HG02943 (cell line): ENCODE measurements at regions not wholly inside any gene's neighbourhood (a gene's known extent, or its start where the extent isn't known, plus 50 kb on each side); places are given as distances from the start of the nearest gene placed in this dataset.
A peak's percentile ranks its signal among the peaks of the same experiment; 100 is the strongest.
"Not testable (repeated sequence)": the region's sequence is repeated elsewhere in the genome, so short reads cannot be mapped to it uniquely, and the experiment has no call there.

ENCODE experiments used
- ATAC-seq: cut with Tn5 transposase; IDR thresholded peaks from one replicate; pipeline ENCODE4 v1.9.1; 2021; ENCODE audit warnings: mild to moderate bottlenecking, low read depth, moderate library complexity; ENCODE audit not compliant: unreplicated experiment

DNA sequence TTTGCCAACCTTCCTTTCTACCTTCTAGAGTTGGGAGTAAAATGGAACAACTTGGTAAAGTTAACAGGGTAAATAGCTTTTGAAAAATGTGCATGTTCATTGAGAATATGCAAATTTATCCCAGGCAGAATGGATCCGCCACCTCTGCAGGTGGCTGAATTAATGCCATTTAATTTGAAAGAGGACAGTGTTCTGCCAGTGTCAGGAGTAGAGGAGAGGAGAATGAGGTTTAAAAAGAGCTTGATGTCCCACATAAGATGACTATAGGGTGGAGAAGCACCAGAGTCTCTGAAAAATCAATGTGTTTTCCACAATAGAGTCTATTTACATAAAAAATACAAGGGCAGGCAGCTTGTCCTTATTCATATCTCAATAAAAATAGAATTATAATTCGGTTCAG is 1804.3 kb upstream of the PCDH10 start:
- ATAC-seq, result no peak

DNA sequence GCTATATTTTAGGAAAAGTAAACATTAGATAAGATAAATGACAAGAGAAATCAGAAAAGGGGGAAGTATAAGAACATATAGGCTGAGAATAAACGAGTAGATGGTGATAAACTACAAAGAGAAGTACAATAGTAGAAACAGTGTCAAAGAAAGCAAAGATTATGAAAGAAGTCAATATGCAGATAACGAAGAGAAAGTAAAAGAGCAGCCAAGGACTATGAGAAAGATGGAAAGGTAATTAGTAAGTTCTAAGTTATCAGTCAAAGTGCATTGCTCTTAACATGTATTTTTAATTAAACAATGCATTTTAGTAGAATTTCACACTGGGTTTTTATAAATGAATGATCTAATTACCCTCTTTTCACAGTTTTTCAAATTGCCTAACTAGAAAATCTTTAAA is 1801.3 kb upstream of the PCDH10 start:
- ATAC-seq, result no peak

DNA sequence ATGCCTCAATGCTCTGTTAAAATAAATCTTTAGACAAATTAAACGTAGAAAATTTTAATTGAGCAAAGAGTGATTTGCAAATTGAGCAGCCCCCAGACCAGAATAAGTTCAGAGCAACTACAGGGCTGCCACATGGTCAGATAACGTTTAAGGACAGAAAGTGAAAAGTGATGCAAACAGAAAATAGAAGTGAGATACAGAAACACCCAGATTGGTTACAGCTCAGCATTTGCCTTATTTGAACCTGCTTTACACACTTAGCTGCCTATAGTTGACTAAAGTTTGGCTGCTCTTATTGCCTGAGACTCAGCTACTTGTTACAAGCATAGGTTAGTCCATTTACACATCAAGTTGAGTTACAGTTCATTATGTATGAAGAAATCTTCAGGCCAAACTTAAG is 1800.8 kb upstream of the PCDH10 start:
- ATAC-seq, result peak; percentile 72

DNA sequence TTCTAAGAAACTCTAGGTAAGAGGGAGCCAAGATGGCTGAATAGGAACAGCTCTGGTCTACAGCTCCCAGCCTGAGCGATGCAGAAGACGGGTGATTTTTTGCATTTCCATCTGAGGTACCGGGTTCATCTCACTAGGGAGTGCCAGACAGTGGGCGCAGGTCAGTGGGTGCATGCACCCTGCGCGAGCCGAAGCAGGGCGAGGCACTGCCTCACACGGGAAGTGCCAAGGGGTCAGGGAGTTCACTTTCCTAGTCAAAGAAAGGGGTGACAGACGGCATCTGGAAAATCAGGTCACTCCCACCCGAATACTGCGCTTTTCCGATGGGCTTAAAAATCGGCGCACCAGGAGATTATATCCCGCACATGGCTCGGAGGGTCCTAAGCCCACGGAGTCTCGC is 1796.7 kb upstream of the PCDH10 start:
- not testable (repeated sequence) for ATAC-seq

DNA sequence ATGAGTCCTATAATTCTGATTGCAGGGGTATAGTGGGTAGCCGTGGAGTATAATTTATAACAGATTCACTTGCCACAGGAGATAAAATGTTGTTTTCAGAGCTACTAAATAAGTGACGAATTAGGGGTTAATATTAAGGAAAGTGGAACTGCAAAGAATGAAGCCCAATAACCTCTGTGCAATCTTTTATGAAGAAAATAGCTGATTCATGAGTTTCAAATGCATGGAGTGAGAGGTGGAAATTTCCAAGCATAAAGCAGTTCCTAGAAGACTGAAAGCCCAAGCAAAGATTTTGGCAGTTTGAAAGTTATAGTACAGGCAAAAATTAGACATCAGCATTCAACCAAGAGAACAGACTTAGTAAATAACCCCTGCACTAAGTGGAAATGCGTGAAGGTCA is 1782.4 kb upstream of the PCDH10 start:
- ATAC-seq, result no peak

DNA sequence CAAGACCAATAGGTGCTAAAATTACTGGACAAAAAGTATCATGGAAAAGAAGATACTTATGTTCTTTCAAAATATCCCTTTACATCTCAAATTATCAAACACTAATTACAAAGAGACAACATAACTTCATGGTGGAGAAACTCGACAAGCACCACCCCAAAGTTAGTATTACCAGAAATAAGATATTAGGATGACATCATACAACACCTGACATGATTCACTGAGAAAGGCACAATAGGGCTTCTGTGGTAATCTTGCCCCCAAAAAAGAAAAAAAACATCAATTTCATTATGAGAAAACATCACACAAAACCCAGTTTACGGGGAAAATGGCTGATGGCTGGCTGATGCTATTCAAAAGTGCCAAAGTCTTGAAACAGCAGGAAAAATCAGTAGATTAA is 1781.7 kb upstream of the PCDH10 start:
- no peak for ATAC-seq

DNA sequence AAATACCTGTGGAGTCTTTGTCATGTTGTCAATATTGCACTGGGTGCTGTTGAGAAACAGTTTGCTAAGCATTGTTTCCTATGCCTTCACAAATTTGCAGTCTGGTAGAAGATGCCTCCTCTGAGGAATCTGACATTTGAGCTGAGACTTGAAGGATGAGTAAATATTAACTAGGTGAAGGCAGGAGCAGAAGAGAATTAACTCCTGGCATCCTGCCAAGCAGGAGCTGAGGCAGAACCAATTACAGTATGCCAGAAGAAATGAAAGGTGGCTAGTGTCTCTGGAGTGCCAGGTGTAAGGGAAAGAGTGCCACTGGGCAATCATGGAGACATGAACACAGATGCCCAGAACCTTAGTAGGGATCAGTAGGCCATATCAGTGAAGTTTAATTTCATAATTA is 1778.2 kb upstream of the PCDH10 start:
- ATAC-seq, result no peak

DNA sequence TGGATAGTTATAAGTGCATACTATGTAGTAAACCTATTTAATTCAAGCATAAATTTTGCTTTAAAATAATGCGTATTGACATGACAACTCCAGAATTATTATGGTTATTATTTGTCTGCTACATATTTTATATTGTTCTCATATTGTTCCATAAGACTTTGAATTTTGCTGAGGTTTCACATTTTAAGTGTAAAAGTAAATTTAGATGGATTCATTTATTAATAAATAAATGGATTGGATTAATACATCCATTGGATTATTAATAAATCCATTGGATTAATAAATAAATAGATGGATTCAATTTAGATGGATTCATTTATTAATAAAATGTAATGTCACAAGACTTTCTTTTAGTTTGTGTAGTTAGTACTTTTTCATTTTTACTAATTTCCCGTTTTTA is 1768.0 kb upstream of the PCDH10 start:
- ATAC-seq, result no peak

DNA sequence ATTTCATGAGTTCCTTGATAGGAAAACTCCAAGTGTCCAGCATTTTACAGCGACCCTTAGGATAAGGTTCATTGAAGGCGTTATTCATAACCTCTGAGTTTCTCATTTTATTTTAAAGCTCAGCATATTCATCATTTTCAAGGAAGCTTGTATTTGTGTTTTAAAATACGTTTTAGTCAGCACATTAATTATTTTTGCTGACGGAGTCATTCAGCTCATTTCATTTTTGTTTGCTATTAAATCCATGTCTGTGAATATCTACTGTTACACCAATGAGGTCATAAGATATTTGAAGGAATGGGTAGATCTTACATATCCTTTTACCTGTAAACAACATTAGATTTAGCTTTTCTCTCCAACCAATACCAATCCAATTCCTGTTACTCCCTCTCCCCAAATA is 1766.3 kb upstream of the PCDH10 start:
- no peak for ATAC-seq

DNA sequence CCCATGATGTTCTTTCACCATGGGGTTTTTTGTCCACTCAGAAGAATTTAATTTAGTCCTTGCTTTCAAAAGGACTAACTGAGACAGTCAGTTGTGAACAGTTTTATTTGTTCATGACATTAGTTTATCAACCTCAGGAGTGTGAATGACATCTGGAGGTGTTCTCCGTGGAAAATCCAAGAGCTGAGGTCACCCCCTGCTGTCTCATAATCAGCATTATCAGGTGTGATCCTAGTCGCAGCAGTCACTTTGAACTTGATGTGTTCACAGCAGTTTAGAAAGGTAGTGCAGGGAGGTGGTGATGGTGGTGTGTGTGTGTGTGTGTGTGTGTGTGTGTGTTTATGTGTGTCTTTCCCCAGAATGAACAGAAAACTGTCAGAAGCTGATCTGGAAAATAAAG is 1760.8 kb upstream of the PCDH10 start:
- no peak for ATAC-seq

DNA sequence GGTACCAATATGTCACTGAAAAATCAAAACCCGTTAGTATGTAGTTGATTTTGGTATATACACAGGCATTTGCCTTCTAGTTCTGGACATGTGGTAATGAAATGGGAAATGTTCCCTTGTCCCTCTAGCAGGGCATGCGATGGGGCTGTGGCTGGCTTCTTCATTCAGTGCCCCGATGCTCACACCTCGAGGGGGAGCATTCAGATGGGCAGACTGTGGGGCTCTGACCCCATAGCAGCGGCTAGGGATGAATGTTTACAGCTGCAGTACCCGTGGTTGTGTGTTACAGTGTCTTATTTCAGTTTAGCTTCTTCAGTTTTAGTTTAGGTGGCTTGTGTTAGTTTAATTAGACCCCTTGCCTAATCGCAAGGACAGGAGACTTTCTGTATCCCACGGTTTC is 1741.0 kb upstream of the PCDH10 start:
- ATAC-seq, result no peak

DNA sequence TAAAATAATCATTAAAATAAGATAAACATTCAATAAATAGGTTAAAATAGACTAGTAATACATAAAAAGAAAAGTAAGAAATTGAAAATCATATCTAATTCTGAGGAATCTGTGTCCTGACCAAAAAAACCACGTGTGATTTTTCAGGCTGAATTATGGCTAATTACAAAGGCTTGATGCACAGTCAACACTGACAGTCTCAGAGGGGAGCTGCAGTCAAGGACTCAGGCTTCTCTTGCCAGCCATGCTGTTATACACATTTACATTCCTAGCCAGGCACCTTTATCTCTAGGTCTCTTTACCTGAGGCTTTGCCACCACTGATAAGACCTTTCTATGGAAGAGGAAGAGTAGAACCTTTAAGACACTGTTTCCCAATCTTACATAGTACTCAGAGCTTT is 1737.7 kb upstream of the PCDH10 start:
- ATAC-seq, result no peak

DNA sequence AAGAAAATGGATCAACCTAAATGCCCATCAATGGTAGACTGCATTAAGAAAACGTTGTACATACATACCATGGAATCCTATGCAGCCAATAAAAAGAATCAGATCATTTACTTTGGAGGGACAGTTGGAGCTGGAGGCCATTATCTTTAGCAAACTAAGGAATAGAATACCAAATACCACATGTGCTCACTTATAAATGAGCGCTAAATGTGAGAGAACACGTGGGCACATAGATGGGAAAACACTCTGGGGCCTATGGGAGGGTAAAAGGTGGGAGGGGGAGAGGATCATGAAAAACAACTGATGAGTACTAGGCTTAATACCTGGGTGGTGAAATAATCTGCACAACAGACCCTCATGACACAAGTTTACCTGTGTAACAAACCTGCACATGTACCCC is 1729.9 kb upstream of the PCDH10 start:
- no peak for ATAC-seq

DNA sequence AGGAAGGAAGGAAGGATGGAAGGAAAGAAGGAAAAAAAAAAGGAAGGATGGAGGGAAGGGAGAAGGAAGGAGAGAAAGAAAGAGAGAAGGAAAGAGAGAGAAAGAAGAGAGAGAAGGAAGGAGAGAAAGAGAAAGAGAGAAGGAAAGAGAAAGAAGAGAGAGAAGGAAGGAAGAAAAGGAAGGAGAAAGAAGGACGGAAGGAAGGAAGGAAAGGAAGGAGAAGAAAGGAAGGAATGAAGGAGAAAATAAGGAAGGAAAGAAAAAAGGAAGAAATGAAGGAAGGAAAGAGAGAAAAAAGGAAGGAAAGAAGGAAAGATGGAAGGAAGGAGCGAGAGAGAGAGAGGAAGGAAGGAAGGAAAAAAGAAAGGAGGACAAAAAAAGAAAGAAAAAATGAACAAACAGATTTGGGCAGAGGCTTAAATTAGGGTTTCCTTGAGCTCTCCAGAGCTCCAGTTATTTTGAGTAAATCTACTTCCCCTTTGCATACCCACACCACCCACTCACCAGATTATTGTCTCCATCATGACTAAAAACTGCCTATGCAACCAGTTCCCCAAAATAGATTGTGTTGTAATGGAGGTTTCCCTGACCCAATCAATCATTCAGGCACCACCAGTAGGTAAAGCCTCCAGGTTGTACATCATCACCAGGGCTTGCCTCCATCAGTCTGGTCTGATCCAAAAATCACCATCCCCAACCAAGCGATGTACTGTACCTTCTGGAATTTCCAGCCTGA is 1722.9 kb upstream of the PCDH10 start:
- no peak for ATAC-seq

DNA sequence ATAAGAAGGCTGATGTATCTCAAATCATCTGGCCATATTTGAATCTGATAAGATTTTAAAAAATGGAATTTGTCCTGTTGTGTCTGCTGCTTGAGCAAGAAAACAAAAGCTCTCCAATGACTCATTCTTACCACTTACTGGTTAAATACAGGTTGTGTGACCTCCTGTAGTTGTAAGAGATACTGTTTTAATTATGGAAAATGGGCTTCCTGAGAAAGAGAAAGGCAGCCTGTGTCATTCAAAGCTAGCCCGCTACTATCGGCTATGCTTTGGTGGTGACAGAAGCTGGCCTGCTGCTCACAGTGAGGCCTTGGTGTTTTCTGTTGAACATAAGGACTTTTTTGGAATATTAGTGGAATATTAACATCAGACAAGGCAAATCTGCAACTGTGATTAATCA is 1722.1 kb upstream of the PCDH10 start:
- ATAC-seq, result no peak

DNA sequence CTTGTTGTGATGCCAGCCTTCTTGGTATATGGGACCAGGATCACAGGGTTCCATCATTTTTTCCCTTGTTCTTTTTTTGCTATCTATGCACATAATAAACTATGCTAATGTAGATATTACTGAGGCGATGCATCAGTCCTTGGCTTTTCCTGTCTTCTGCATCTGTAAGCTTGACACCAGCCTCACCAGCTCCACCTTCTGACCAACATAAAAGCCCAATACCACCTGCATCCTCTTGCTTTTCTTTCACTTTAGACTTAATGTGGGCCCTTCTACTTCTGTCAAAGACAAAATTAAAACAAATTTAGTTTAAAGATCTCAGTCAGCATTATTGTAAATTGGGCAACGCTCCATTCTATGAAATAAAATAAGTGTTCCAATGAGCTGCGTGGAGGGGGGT is 1718.8 kb upstream of the PCDH10 start:
- ATAC-seq, result no peak

DNA sequence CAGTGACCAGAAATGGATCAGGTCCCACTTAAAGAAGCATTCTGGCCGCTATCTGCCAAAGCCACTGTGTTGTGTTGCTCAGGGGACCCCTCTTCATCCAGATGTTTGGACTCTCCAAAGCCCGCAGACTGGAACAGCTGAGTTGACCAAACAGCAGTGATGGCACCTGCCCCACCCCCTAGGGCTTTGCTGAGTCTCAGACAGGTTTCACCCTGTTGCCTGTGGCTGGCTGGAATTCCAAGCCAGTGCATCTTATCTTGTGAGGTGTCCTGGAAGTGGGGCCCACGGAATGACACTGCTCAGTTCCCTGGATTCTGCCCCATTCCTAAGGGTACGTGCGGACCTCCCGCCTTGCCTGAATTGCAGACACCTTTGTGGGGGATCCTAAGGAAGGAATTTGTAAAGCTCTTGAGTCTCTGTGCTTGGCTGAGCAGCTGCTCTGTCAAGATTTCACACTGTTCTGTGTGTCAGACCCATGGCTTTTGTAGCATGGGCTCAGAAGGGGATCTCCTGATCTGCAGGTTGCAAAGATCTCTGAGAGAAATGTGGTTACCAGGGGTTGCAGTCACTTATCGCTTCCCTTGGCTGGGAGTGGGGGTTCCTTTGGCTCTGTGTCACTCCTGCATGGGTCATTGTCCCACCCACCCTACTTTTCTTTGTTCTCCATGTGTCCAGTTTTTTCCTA is 1707.9 kb upstream of the PCDH10 start:
- no peak for ATAC-seq

DNA sequence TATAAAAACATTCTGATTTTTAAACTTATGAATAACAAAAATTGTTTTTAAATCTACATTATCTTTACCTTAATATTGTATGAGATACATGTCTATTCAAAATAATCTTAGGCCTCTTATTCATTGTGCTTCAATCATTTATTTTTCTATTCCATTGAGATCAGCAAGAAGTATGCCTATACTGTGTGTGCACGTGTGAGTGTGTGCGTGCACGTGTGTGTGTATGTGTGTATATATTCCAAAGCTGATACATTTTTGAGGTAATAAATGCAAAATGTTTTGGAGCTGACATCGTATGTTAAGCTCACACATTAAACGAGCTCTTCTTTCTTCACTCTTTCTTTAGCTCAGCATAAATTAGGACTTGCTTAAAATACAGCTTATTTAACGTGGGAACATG is 1701.2 kb upstream of the PCDH10 start:
- ATAC-seq, result no peak

DNA sequence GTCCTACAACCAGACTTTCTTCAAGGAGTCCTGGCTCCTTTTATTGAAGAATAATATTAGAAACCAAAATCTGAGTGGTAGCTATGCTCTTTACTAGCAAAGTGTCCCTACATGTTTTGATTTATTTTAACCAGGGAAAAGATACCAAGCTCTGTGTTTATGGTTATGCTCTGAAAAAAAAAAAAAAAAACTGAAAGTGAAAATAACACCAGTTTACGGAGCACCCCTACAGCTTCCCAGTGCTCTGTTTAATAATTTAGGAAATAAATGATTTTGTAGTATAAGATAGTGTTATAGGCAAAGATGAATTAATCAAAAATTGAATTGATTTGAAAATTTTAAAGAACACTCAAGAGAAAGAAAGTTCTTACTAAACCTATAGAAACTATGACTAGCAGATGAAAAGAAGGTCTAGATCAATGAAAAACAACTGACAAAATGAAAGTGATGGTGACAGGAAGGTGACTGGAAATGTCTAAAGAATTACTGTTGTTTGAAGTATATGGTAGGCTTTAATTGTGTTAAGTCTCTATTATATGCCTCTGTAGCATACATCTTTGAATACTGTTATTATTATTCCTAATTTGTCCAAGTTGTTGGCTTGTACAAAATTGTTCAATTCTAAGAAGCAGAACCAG is 1698.4 kb upstream of the PCDH10 start:
- no peak for ATAC-seq

DNA sequence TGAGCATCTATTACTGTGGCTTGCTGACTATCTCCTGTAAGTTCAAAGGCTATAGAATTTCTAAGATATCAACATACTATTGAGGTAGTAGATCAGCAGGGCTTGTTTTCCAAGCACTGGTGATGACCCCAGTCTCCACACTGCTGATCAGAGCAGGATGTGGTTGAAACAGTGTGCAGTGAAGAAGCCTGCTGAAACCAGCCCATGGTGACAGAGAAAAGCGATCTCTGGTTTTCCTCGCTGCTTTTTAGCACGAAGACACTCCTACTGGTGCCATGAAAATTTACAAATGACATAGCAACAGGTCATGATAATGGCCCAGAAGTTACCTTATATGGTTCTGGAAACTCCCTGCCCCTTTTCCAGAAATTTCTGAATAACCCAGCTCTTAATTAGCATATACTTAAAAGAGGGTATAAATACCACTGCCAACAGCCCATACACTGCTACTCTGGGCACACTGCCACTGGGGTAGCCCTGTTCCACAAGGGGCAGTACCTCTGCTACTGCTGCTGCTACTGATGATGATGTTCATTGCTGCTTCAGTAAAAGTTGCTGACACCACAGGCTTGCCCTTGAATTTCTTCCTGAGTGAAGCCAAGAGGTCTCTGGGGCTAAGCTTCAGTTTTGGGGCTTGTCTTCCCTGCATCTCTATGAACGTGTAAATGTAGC is 1689.5 kb upstream of the PCDH10 start:
- ATAC-seq, result no peak

DNA sequence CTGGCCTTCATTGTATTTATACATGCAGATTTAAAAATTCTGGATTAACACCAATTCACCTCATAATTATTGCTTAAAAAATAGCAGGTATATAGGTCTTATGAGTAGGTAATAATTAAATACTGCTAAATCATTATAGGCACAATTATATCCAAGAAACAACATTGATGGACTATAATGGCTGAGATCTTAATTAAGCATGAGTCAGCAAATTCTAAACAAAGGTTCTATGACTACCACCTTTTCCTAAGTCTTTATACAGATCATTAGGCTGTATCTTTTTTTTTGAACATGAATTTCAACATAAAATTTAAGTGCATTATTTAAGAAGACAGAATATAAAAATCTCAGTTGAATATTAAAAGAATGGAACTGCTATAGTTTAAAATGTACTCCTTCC is 1678.7 kb upstream of the PCDH10 start:
- ATAC-seq, result no peak
